H9 (cell line): ENCODE measurements at regions not wholly inside any gene's neighbourhood (a gene's known extent, or its start where the extent isn't known, plus 50 kb on each side); places are given as distances from the start of the nearest gene placed in this dataset.

Experiments
- DNase-seq: peaks from one replicate; pipeline ENCODE4 v3.0.0-alpha.2; 2017
- H2AFZ ChIP-seq: one replicate; pipeline ENCODE4 v1.6.1; 2013; ENCODE audit warnings: mild to moderate bottlenecking, low read length, control low read depth, moderate library complexity
- H2AK5ac ChIP-seq: 2 replicates; pipeline ENCODE4 v1.6.1; 2013; ENCODE audit warnings: low read length, control low read depth, mixed read lengths; ENCODE audit not compliant: insufficient read length
- H2BK120ac ChIP-seq: one replicate; pipeline ENCODE4 v1.6.1; 2013; ENCODE audit warnings: low read depth, mild to moderate bottlenecking, low read length, control low read depth, inconsistent platforms; ENCODE audit not compliant: poor library complexity, severe bottlenecking
- H2BK12ac ChIP-seq: 2 replicates; pipeline ENCODE4 v1.6.1; 2013; ENCODE audit warnings: low read length, control low read depth, mixed read lengths, low read depth; ENCODE audit not compliant: insufficient read length
- H2BK15ac ChIP-seq: 2 replicates; pipeline ENCODE4 v1.6.1; 2013; ENCODE audit warnings: low read depth, low read length, control low read depth
- H2BK20ac ChIP-seq: one replicate; pipeline ENCODE4 v1.6.1; 2013; ENCODE audit warnings: low read depth, mild to moderate bottlenecking, low read length, control low read depth, inconsistent platforms; ENCODE audit not compliant: poor library complexity, severe bottlenecking
- H2BK5ac ChIP-seq: 2 replicates; pipeline ENCODE4 v1.6.1; 2013; ENCODE audit warnings: low read length, control low read depth, mixed read lengths; ENCODE audit not compliant: insufficient read length
- H3K14ac ChIP-seq: 2 replicates; pipeline ENCODE4 v1.6.1; 2013; ENCODE audit warnings: low read length, control low read depth; ENCODE audit not compliant: insufficient read depth
- H3K18ac ChIP-seq: 2 replicates; pipeline ENCODE4 v1.6.1; 2013; ENCODE audit warnings: low read depth, mild to moderate bottlenecking, mixed read lengths, low read length, control low read depth; ENCODE audit not compliant: insufficient read length
- H3K23ac ChIP-seq: 2 replicates; pipeline ENCODE4 v1.6.1; 2013; ENCODE audit warnings: low read length, control low read depth, mixed read lengths, low read depth; ENCODE audit not compliant: insufficient read length
- H3K23me2 ChIP-seq: 2 replicates; pipeline ENCODE4 v1.6.1; 2013; ENCODE audit warnings: low read depth, mild to moderate bottlenecking, mixed read lengths, low read length, control low read depth; ENCODE audit not compliant: insufficient read length, poor library complexity, severe bottlenecking
- H3K27ac ChIP-seq: 2 replicates; pipeline ENCODE4 v1.5.1; 2013; ENCODE audit warnings: low read length, control low read depth, mixed read lengths, low read depth; ENCODE audit not compliant: insufficient read length
- H3K27me3 ChIP-seq: 2 replicates; pipeline ENCODE4 v1.6.1; 2013; ENCODE audit warnings: low read length, control low read depth, inconsistent platforms; ENCODE audit not compliant: insufficient read depth
- H3K4ac ChIP-seq: 2 replicates; pipeline ENCODE4 v1.6.1; 2013; ENCODE audit warnings: low read depth, mild to moderate bottlenecking, control low read depth, inconsistent platforms, low read length, moderate library complexity
- H3K4me1 ChIP-seq: 2 replicates; pipeline ENCODE4 v1.6.1; 2013; ENCODE audit warnings: low read length, control low read depth, inconsistent platforms; ENCODE audit not compliant: insufficient read depth
- H3K4me2 ChIP-seq: 2 replicates; pipeline ENCODE4 v1.6.1; 2013; ENCODE audit warnings: low read length, control low read depth, mixed read lengths; ENCODE audit not compliant: insufficient read length, insufficient read depth
- H3K56ac ChIP-seq: 2 replicates; pipeline ENCODE4 v1.6.1; 2013; ENCODE audit warnings: low read depth, mild to moderate bottlenecking, mixed read lengths, low read length, control low read depth; ENCODE audit not compliant: insufficient read length
- H3K79me1 ChIP-seq: 2 replicates; pipeline ENCODE4 v1.6.1; 2013; ENCODE audit warnings: low read depth, mild to moderate bottlenecking, moderate library complexity, low read length, control low read depth, inconsistent platforms; ENCODE audit not compliant: insufficient read depth, poor library complexity, severe bottlenecking
- H3K79me2 ChIP-seq: 2 replicates; pipeline ENCODE4 v1.6.1; 2013; ENCODE audit warnings: low read length, control low read depth, inconsistent platforms; ENCODE audit not compliant: insufficient read depth
- H3K9ac ChIP-seq: 2 replicates; pipeline ENCODE4 v1.6.1; 2013; ENCODE audit warnings: low read length, control low read depth, mixed read lengths; ENCODE audit not compliant: insufficient read length; ENCODE audit errors: extremely low read depth
- H3K9me3 ChIP-seq: one replicate; pipeline ENCODE4 v1.6.1; 2013; ENCODE audit warnings: low read depth, low read length, inconsistent platforms; ENCODE audit not compliant: control insufficient read depth
- H3T11ph ChIP-seq: one replicate; pipeline ENCODE4 v1.6.1; 2013; ENCODE audit warnings: mild to moderate bottlenecking, low read length, control low read depth, inconsistent platforms
- H4K20me1 ChIP-seq: one replicate; pipeline ENCODE4 v1.6.1; 2013; ENCODE audit not compliant: control insufficient read depth, insufficient read length, insufficient read depth
- H4K5ac ChIP-seq: 2 replicates; pipeline ENCODE4 v1.6.1; 2013; ENCODE audit warnings: low read depth, mild to moderate bottlenecking, mixed read lengths, low read length, control low read depth; ENCODE audit not compliant: insufficient read length
- H4K8ac ChIP-seq: replicated peaks from 2 replicates; pipeline ENCODE4 v1.6.1; 2013; ENCODE audit warnings: low read length, control low read depth, mixed read lengths, low read depth; ENCODE audit not compliant: insufficient read length
- H4K91ac ChIP-seq: 2 replicates; pipeline ENCODE4 v1.6.1; 2013; ENCODE audit warnings: low read depth, mild to moderate bottlenecking, moderate library complexity, mixed read lengths, low read length, control low read depth; ENCODE audit not compliant: insufficient read length
- H3K27ac Mint-ChIP-seq, 3 experiments: 2 replicates in 2 of 3; 3 replicates in 1 of 3; pipeline ENCODE4 v1.8.0; 2020 to 2021; ENCODE audit warnings: mixed read lengths in 3 of 3, mild to moderate bottlenecking in 1 of 3, moderate library complexity in 1 of 3
- H3K27me3 Mint-ChIP-seq: 2 replicates; pipeline ENCODE4 v1.8.0; 2021; ENCODE audit warnings: low read depth, mild to moderate bottlenecking, moderate library complexity, mixed read lengths
- H3K36me3 Mint-ChIP-seq, 3 experiments: 2 replicates in 2 of 3; 3 replicates in 1 of 3; pipeline ENCODE4 v1.8.0; 2020 to 2021; ENCODE audit warnings: low read depth in 3 of 3, mixed read lengths in 3 of 3; ENCODE audit not compliant: insufficient read depth in 1 of 3
- H3K4me1 Mint-ChIP-seq, 2 experiments: 2 replicates each; pipeline ENCODE4 v1.8.0; 2020; ENCODE audit warnings: mixed read lengths in 2 of 2
- H3K4me3 Mint-ChIP-seq, 2 experiments: 2 replicates in 1 of 2; 3 replicates in 1 of 2; pipeline ENCODE4 v1.8.0; 2020 to 2021; ENCODE audit warnings: mild to moderate bottlenecking in 2 of 2, mixed read lengths in 2 of 2, moderate library complexity in 1 of 2
- H3K9me3 Mint-ChIP-seq, 2 experiments: 2 replicates in 1 of 2; 3 replicates in 1 of 2; pipeline ENCODE4 v1.8.0; 2020; ENCODE audit warnings: mild to moderate bottlenecking in 2 of 2, mixed read lengths in 2 of 2, moderate library complexity in 1 of 2
- CTCF ChIP-seq: fragments of 200-600 bp; sonication (generic); conservative IDR thresholded peaks from 3 replicates; pipeline ENCODE4 v1.8.0; 2021; ENCODE audit warnings: antibody characterized with exemption, mild to moderate bottlenecking
- WGBS: extraction: QIAGEN DNeasy Blood & Tissue Kit; methylation state at CpG from one replicate; pipeline ENCODE4 v1.1.7; 2013; ENCODE audit warnings: missing lambda C conversion rate, low lambda C conversion rate, mixed read lengths; ENCODE audit not compliant: insufficient read length; ENCODE audit errors: extremely low coverage; 5-methylcytosine and 5-hydroxymethylcytosine counted together

- TF ChIP-seq CTCF, result no peak
- H2AK5ac ChIP-seq, result no peak overlapping the region
- H3K27me3 ChIP-seq, result no peaks in the 10 kb centered on the region
- H2BK5ac ChIP-seq, result no peak overlapping the region
- H3K4me1 ChIP-seq, result no peaks in the 10 kb centered on the region
- no peaks in the 10 kb centered on the region; a peak in 1 of 7 replicates for H3K36me3 Mint-ChIP-seq
- no peak overlapping the region for H3K27ac ChIP-seq
- H3K9me3 ChIP-seq, result no peaks in the 10 kb centered on the region
- H3K18ac ChIP-seq, result no peak overlapping the region
- H2BK12ac ChIP-seq, result no peak overlapping the region
- no peak overlapping the region for H2BK15ac ChIP-seq
- no peak overlapping the region for H3K56ac ChIP-seq
- no peak overlapping the region for H4K91ac ChIP-seq
- H3K4ac ChIP-seq, result no peak overlapping the region
- no peak overlapping the region for H3K9ac ChIP-seq
- no peak overlapping the region for H2BK120ac ChIP-seq
- no peaks in the 10 kb centered on the region; a peak in 1 of 5 replicates for H3K9me3 Mint-ChIP-seq
- H3K23me2 ChIP-seq, result no peaks in the 10 kb centered on the region
- H3K4me2 ChIP-seq, result no peak overlapping the region
- no peak overlapping the region for H2BK20ac ChIP-seq
- no peaks in the 10 kb centered on the region for H3K4me1 Mint-ChIP-seq
- no peak overlapping the region for H2AFZ ChIP-seq
- H4K5ac ChIP-seq, result no peak overlapping the region
- no peak overlapping the region for H3K4me3 Mint-ChIP-seq
- no peak overlapping the region for H3K14ac ChIP-seq
- no peaks in the 10 kb centered on the region for H3K27me3 Mint-ChIP-seq
- WGBS, result no CpG with 5 or more reads among the region's 2 CpGs
- H3K23ac ChIP-seq, result no peak overlapping the region
- H3T11ph ChIP-seq, result no peak overlapping the region
- H3K79me2 ChIP-seq, result no peaks in the 10 kb centered on the region
- no peak for DNase-seq
- H3K27ac Mint-ChIP-seq, result no peak overlapping the region
- no peaks in the 10 kb centered on the region for H4K20me1 ChIP-seq
- H4K8ac ChIP-seq, result no peak overlapping the region
- H3K79me1 ChIP-seq, result no peaks in the 10 kb centered on the region
Observed at GRCh38 chr11:91314521-91314920, 910.1 kb upstream of the FAT3 start.
